GM19452 (cell line): ENCODE measurements at regions not wholly inside any gene's neighbourhood (a gene's known extent, or its start where the extent isn't known, plus 50 kb on each side); places are given as distances from the start of the nearest gene placed in this dataset.

ENCODE experiments used
- ATAC-seq: cut with Tn5 transposase; IDR thresholded peaks from one replicate; pipeline ENCODE4 v1.9.1; 2021; ENCODE audit not compliant: unreplicated experiment

- no peak for ATAC-seq
Observed at GRCh38 chr16:31701734-31702133, 171.9 kb upstream of the ZNF267 start.

DNA sequence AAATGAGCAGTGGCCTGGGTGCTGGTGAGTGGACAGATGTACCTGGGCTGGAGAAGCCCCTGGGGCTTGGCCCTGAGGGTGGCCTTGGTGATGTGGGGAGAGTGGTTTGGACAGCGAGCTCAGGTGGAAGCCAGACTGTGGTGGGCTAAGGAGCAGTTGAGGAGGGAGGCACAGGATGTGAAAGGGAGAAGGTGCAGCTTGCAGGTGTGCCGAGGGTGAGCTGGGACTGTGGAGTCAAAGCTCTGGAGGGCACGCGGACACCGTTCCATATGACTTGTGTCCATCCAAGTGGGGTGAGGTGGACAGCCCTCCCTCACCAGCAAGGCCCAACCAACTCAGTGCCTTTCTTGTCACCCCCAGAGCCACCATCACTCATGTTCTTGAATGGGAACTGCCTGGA is 170.8 kb upstream of the ZNF267 start:
- no peak for ATAC-seq

- ATAC-seq, result no peak
Observed at GRCh38 chr16:31703526-31704128, 170.0 kb upstream of the ZNF267 start.

- no peak for ATAC-seq
Observed at GRCh38 chr16:31704138-31704537, 169.5 kb upstream of the ZNF267 start.

DNA sequence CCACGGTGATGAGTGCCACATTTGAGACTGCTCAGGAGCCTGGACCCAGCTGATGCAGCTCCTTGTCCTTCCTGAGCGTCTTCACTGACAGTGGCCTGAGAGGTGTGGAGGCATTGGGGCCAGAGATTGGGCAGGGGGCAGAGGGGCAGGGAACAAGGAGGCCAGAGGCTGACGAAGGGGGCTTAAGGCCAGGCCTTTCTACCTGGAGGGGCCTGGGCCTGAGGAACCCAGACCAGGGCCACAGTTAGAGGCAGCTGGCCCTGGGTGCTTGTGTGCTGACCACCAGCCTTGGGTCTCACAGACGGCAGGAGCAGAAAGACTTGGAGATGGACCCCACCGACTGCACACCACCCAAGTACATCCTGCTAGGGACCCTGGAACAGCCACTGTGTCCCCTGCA is 168.2 kb upstream of the ZNF267 start:
- ATAC-seq, result no peak

- no peak for ATAC-seq
Observed at GRCh38 chr16:31706318-31706717, 167.3 kb upstream of the ZNF267 start.

DNA sequence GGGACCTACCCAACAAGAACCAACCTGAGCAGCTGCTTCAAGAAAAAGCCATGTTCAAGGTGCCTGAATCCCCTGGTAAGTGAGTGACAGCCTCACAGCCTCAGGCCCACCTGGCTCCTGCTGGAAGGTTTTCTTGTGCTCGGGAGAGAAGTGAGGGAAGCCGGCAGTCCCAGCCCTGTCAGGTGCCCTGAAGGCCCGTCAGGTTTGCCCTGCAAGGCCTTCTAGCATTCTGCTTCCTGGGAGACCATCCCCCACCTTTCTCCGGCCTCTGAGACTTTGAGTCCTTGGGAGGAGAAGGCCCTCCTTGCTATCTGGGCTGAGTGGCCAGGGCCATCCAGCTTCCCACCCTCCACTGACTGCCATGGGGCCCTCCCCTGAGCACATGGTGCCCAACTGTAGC is 166.7 kb upstream of the ZNF267 start:
- ATAC-seq, result no peak

GRCh38 chr16:31707743-31708335 is 165.8 kb upstream of the ZNF267 start:
- no peak for ATAC-seq

DNA sequence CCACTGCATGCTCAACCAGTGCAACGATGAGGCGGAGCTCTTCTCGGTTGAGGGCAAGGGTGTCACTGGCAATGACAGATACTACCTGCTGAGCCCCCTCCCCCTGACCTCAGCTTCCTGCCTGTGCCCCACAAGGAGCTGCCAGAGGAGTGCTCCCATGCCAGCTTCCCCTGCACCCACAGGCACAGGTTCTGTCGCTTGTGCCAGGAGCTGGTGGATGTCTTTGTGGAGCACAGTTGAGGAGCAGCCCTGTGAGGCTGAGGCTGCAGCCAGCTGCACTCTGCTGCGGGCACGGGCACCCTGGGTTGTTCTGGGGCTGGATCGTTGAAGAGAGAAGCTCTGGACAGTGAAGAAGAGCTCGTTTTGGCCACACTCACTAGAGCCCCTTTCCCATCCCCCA is 165.3 kb upstream of the ZNF267 start:
- ATAC-seq, result no peak

- ATAC-seq, result no peak
Observed at GRCh38 chr16:31709181-31709580, 164.4 kb upstream of the ZNF267 start.

DNA sequence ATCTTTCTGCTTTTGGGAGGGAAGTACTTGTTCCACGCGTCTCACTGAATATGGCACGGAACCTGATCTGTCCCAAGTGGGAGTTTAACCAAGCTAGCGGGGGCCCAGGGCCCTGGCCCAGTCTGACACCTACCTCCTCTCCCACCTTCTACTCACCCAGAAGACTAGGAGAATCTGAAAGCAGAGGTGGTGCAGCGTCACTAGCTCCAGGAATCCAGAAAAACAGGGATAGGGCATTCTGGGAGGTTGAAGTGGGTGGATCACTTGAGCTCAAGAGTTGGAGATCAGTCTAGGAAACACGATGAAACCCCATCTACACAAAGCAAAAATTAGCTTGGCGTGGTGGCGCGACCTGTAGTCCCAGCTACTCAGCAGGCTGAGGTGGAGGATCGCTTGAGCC is 163.5 kb upstream of the ZNF267 start:
- no peak for ATAC-seq

- no peak for ATAC-seq
Observed at GRCh38 chr16:31710880-31711279, 162.7 kb upstream of the ZNF267 start.

DNA sequence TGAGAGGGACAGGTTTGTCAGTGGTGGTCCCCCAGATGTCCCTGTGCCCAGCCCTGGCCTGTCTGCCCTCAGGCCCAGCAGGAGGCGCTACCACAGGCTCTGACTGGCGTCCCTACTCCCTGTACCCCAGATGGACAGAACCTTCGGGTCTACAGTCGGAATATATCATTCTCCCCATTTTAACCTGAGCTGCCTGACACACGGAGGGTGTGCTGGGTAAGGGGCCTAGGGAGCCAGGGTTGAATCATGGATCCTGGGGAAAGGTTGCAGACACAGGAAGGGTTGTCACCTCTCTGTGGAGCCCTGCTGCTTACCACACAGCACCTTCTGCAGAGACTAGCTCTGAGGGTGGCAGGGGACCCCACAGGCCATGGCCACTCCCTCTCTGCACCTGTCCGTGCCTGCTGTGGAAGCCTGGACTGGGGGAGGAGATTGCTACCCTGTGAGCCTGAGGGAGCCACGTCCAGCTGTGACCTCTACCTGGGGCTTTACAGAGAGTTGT is 162.2 kb upstream of the ZNF267 start:
- ATAC-seq, result no peak

GRCh38 chr16:31712064-31712540 is 161.5 kb upstream of the ZNF267 start:
- no peak for ATAC-seq

DNA sequence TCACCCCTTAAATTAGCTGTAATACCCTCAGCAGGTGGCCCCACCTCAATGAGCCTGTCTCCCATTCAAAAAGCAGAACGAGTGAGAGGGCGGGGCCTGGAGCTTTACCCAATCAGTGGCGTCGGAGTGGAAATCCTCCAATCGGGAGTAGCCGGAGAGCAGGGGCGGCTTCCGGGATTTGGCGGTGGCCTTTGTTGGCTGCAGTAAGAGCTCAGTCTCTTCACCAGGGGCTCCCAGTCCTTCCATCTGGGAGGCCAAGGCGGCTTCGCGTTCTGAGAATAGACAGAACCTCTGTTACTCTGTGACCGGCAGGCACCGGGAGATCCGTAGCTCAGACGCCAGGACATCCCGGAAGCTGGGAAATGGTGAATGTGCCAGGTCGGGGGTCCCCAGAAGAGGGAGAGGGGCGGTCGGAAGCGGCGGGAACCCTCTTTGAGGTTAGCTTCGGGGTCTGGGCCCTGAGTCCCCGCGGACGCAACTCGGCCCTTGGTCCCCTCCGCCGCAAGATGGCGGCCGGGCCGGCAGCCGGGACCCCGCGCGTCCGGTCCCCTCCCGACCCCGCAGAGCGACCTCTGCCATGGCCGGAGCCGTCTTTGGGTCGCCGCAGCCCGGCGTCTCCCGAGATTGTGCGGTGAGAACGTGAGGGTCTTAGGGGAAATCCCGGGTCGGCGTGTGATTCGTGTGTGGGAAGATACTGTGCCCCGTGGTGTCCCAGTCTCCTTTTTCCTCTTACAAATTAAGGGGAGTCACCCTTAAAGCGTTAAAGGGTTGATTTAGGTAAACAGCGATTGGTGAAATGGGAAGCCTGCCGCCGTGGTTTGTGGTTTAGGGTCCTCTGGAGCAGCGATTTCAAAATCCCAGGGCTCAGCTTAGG is 160.3 kb upstream of the ZNF267 start:
- ATAC-seq, result peak; percentile 90

- no peak for ATAC-seq
Observed at GRCh38 chr16:31713945-31714902, 159.4 kb upstream of the ZNF267 start.

DNA sequence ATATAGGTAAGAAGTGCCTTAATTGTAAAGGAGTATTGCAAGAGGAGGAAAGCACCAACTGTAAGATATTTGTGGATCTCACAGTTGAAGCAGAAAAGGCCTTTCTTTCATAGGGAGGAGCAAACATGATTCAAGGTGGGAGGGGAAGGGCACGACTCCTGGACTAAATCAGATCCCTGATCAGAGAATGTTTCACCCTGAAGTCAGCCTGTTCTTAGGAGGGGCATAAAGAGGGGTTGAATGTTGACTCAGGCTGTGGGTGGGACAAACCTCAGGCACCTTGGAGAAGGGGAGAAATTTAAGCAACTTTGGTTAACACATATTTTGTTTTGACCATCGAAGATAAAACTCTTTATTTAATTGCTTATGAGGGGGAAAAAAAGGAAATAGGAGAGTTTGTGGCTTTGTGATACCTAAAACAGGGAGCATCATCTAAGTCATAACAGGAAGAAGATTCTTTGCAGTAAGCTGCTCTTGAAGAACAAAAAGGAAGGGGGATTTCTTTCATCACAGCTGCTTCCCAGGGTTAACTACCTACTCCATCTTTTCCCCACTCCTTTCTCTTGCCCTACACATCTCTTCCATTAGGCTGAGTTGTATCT is 158.6 kb upstream of the ZNF267 start:
- no peak for ATAC-seq

DNA sequence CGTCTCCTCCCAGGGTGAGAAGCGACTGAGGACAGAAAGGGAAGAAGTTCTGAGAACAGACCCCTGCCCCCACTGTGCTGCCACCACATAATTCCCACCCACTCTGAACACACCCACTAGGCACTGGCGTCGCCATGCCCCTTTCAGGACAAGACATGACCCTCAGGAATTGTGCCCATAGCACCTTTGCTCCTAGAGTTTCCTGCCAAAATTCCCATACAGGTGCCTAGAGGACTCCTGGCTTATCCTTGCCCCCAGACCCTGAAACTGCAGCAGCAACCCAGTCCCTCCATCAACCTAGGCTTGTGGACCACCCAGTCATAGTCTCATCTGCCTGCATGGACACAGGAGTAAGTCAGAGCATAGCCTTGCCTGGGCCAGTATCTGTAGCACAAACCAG is 157.7 kb upstream of the ZNF267 start:
- ATAC-seq, result no peak

- ATAC-seq, result no peak
Observed at GRCh38 chr16:31718998-31719397, 154.6 kb upstream of the ZNF267 start.

DNA sequence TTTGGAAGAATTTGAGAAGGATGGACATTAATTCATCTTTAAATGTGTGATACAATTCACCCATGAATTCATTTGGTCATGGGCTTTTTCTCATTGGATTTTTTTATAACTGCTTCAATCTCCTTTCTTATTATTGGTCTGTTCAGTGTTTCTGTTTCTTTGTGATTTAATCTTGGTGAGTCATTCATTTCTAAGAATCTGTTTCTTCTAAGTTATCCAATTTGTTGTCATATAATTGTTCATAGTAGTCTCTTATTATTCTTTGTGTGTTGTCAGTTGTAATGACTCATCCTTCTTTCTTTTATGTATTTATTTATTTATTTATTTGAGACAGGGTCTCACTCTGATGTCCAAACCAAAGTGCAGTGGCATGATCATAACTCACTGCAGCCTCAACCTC is 146.1 kb upstream of the ZNF267 start:
- no peak for ATAC-seq
